ENCODE measurements at regions not wholly inside any gene's neighbourhood (a gene's known extent, or its start where the extent isn't known, plus 50 kb on each side); places are given as distances from the start of the nearest gene placed in this dataset.

DNA sequence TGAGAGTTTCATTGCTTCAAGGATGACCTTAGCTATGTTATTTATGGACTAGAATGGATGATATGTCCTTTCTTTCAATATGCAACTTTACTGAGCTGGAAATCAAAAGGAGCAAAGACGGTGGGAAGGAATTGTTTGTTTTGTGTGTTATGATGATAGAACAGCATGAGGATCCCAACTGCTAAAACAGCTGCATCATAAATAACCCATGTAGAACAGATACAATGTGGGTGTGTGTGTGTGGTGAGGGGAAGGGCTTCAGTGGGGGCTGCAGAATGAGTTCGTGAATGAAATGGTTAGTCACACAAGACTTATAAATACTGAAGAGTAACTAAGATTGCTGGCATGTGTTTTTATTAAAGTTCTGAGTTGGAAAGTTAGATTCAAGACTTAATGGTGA is 80.1 kb downstream of the DACT1 start:
- Histone ChIP-seq H3K27me3 (replicated peaks) (no peaks in the 10 kb centered on the region), H3K4me1 (replicated peaks) (peaks cover 41% of the 10 kb centered on the region), H3K4me3 (no peak overlapping the region), H3K36me3 (no peaks in the 10 kb centered on the region), H3K27ac (no peak overlapping the region), H3K9me3 (replicated peaks) (no peaks in the 10 kb centered on the region)
- DNase-seq (ENCODE audit: low read depth in 1 of 2, low spot score in 2 of 2), result no peak

DNA sequence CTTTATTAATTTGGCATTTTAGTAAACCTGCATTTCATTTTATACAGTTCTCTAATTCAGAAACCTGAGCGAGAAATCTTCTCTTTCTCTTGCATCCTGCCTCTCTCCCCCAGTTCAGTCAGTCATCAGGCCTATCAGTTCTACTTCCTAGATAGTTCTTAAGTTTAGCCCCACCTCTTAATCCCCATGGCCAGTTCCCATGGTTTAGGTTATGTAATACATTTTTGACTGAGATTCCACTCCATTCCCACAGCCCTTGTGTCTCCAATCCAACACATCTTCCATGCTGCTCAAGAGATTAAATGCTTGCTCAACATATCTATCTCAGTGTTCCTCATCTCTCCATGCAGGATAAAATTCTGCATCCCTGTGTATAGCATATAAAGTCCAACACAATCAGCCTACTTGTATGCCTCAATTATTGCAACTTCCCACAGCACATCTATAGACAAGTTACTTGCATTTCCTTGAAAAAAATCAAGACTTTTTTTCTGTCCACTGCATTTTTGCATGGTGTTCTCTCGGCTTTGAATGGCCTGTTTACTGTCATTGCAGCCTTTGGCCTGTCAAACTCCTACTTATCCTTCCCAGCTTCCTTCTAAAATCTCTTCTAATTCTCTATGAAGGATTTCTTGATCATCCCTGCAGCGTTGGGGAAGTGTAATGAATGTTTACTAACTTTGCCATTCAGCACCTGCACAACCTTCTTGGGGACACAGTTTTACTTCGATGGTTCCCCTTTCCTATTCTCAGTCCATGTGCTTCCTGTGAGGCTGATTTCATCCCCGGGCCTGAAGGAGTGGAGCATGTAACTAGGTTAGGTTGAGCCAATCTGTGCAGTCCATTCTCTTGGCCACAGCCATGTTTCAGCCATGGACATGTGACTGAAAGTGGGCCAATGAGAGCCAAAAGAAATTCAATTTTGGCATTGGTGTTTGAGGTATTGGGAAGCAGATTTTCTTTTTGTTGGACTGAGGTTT is 80.8 kb downstream of the DACT1 start:
- DNase-seq (ENCODE audit: low read depth in 1 of 2, low spot score in 2 of 2), result no peak
- H3K27me3 ChIP-seq (replicated peaks), result no peaks in the 10 kb centered on the region
- H3K36me3 ChIP-seq, result no peaks in the 10 kb centered on the region
- no peak overlapping the region for H3K27ac ChIP-seq
- no peak overlapping the region for H3K4me3 ChIP-seq
- H3K9me3 ChIP-seq (replicated peaks), result no peaks in the 10 kb centered on the region
- H3K4me1 ChIP-seq (replicated peaks), result peaks cover 37% of the 10 kb centered on the region

DNA sequence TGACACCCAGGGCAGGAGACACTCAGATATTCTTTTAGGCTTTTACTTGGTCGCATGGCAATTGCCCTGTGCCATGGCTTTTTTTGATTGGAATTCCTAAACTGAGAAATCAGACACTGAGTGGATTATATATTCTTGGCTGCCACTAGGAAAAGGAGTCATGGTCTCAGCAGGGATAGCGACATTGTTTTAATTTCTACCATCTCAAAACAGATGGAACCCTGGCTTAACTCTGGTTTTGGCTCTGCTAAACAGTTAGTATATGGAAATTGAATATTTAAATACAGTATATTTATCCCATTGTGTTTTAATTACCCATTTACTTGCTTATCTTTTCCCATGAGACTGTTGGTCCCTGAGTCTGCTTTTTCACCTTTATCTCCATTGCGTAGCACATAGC is 84.0 kb downstream of the DACT1 start:
- Histone ChIP-seq H3K27me3 (replicated peaks) (no peaks in the 10 kb centered on the region), H3K4me1 (replicated peaks) (peaks cover 25% of the 10 kb centered on the region), H3K36me3 (no peaks in the 10 kb centered on the region)

DNA sequence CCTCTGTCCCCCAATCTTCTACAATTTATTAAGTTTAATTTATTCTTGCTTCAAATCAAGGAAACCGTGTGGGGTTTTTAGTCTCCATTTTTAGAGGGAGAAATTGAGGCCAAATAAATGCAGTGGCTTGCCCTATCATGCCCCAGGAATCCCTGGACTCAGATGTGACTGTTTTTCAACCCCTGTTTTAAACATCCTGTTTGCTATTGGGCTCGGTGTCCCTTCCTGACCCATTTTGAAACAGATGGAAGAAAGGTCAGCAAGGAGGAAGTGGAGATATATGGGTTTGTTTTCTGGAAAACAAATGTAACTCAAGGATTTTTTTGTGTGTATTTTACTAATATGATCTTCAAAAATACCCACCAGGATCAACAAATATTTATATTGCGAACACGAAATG is 84.7 kb downstream of the DACT1 start:
- no peaks in the 10 kb centered on the region for H3K27me3 ChIP-seq (replicated peaks)
- H3K36me3 ChIP-seq, result no peaks in the 10 kb centered on the region
- no peak for DNase-seq (ENCODE audit: low read depth in 1 of 2, low spot score in 2 of 2)
- H3K4me3 ChIP-seq, result no peak overlapping the region
- H3K4me1 ChIP-seq (replicated peaks), result peaks cover 18% of the 10 kb centered on the region
- no peaks in the 10 kb centered on the region for H3K9me3 ChIP-seq (replicated peaks)
- no peak overlapping the region for H3K27ac ChIP-seq

More for the DNA sequence above, 84.0 kb downstream of the DACT1 start:
- H3K27ac ChIP-seq, result no peak overlapping the region
- H3K9me3 ChIP-seq (replicated peaks), result no peaks in the 10 kb centered on the region
- DNase-seq (ENCODE audit: low read depth in 1 of 2, low spot score in 2 of 2), result no peak
- no peak overlapping the region for H3K4me3 ChIP-seq

DNA sequence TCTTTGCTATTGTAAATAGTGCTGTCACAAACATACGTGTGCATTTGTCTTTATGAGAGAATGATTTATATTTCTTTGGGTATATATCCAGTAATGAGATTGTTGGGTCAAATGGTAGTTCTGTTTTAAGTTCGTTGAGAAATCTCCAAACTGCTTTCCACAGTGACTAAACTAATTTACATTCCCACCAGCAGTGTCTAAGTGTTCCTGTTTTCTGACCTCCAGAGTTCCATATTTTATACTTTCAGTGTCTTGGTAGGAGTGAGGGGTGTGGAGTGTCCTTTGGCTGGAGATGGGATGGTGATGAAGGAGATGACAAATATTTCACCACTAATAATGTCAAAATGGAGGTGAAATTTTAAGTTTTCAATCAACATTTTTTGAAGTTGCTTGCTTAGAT is 86.4 kb downstream of the DACT1 start:
- H3K36me3 ChIP-seq, result no peaks in the 10 kb centered on the region
- no peak overlapping the region for H3K27ac ChIP-seq
- peaks cover 7% of the 10 kb centered on the region for H3K4me1 ChIP-seq (replicated peaks)
- H3K9me3 ChIP-seq (replicated peaks), result no peaks in the 10 kb centered on the region
- H3K27me3 ChIP-seq (replicated peaks), result no peaks in the 10 kb centered on the region
- no peak overlapping the region for H3K4me3 ChIP-seq
- DNase-seq (ENCODE audit: low read depth in 1 of 2, low spot score in 2 of 2), result no peak

DNA sequence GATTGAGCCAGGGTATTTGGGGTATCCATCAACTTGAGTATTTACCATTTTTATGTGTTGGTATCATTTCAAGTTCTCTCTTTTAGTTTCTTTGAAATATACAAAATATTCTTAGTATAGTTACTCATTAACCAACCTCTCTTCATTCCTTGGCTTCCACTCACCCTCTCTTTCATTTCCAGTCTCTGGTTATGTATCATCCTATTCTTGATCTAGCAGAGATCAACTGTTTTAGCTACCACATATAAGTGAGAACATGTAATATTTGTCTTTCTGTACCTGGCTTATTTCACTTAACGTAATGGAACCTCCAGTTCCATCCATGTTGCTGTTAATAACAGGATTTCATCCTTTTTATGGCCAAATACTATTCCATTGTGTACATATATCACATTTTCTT is 86.9 kb downstream of the DACT1 start:
- no peak for DNase-seq (ENCODE audit: low read depth in 1 of 2, low spot score in 2 of 2)
- Histone ChIP-seq H3K4me3 (no peak overlapping the region), H3K36me3 (no peaks in the 10 kb centered on the region), H3K4me1 (replicated peaks) (peaks cover 7% of the 10 kb centered on the region), H3K27ac (no peak overlapping the region), H3K9me3 (replicated peaks) (no peaks in the 10 kb centered on the region), H3K27me3 (replicated peaks) (no peaks in the 10 kb centered on the region)

DNA sequence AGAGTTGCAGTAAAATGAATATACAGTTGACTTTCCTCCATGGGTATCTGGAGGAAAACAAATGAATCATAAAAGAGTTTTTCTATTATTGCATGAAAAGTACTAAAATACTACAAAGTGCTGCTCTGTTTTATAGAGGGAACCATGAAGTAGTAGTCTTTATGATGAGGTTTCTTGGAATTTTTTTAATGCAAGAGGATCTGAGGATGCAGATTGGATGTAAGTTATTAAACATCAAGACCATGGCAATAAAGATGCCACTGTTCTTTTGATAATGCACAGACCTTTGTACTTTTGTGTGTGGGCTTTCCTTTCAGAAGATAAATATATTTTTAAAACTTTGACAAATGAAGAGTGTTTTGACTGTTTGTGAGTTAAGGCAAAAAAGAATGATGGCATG is 87.5 kb downstream of the DACT1 start:
- H3K36me3 ChIP-seq, result no peaks in the 10 kb centered on the region
- no peaks in the 10 kb centered on the region for H3K27me3 ChIP-seq (replicated peaks)
- no peak for DNase-seq (ENCODE audit: low read depth in 1 of 2, low spot score in 2 of 2)
- H3K4me3 ChIP-seq, result no peak overlapping the region
- peaks cover 7% of the 10 kb centered on the region for H3K4me1 ChIP-seq (replicated peaks)
- H3K27ac ChIP-seq, result no peak overlapping the region
- no peaks in the 10 kb centered on the region for H3K9me3 ChIP-seq (replicated peaks)

DNA sequence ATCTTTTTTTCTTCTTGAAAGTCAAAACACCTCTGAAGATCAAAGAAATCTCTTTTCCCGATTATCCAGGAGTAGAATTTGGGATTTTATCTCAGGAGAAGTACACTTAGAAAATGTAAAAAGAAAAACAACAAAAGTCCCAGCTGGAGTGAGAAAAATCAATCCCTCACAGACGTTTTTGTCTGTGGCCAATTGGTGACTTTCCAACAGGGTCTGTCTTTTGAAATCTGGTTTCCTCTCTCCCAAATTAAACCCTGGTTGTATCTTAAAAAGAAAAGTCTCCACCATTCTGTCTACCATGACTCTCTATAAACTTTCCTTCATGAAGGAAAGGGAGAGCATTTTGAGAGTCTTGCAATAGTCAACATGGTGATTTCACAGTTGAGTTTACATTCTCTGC is 88.1 kb downstream of the DACT1 start:
- no peaks in the 10 kb centered on the region for H3K27me3 ChIP-seq (replicated peaks)
- no peaks in the 10 kb centered on the region for H3K9me3 ChIP-seq (replicated peaks)
- H3K4me1 ChIP-seq (replicated peaks), result peaks cover 14% of the 10 kb centered on the region
- no peaks in the 10 kb centered on the region for H3K36me3 ChIP-seq
- no peak for DNase-seq (ENCODE audit: low read depth in 1 of 2, low spot score in 2 of 2)
- H3K4me3 ChIP-seq, result no peak overlapping the region
- no peak overlapping the region for H3K27ac ChIP-seq

DNA sequence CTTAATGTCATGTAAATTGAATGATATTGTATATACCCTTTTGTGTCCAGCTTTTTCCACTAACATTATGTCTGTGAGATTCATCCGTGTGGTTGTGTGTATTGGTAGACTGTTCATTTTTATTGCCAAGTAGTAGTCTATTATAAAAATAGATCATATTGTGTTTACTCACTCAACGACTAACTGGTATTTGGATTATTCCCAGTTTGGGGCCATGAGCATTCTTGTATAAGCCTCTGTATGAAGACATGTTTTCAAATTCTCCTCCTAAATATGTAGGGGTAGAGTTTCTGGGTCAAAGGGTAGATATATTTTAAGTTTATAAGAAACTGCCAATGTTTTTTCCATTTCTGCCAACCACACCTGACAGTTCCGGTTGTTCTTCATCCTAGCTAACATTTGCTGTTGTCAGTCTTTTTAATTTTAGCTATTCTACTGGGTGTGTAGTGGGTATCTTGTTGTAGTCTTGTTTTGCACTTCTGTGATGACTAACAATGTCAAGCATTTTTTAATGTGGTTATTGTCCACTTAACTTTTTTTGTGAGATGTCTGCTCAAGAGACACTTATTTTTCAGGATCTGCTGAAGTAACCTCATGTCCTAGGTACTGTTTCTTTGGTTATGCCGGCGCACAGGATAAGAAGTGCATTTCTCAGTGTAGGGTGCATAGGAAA is 93.2 kb downstream of the DACT1 start:
- no peak for DNase-seq (ENCODE audit: low read depth in 1 of 2, low spot score in 2 of 2)
- no peaks in the 10 kb centered on the region for H3K36me3 ChIP-seq
- no peak overlapping the region for H3K4me3 ChIP-seq

DNA sequence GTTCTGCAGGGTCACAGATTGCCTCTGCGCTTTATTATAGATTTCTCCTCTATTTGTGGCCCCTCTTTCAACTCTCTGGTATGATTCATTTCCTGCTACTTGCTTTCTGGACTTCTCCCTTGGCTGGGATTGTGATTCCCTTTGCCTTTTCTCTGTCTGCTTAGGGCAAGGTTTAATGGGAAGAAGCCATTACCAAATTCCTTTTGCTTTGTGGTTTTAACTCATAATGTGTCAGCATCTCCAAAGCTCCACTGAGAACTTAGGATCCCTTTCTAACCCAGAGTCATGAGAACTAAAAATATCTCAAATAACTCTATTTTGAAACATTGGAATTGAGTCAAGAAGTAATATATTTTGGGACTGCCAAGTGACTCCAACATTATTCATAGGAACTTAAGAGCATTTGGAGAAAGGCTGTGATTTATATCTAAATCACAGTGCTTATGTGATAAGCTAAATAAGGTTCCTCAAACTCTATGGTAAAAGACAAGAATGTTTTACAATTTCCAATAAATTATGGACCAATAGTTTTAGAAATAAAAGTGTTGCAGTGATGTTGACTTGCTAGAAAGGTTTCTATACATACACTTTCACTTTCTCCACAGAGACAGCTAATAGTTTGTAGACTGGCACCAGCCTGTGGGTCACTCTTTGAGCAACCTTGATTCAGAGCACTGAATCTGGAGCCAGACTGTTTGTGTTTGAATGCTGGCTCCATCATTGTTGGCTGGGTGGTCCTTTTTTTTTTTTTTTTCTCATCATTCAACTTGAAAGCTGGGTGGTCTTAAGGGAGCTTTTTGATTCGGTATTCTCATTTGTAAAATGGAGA is 93.9 kb downstream of the DACT1 start:
- no peak overlapping the region for H3K4me3 ChIP-seq
- H3K9me3 ChIP-seq (replicated peaks), result no peaks in the 10 kb centered on the region; the same call in 1 of the 2 replicates
- peak overlapping the region; percentile 87 for H3K27ac ChIP-seq
- H3K4me1 ChIP-seq (replicated peaks), result peaks cover 29% of the 10 kb centered on the region
- peak; percentile 75 to 95 for DNase-seq (ENCODE audit: low read depth in 1 of 2, low spot score in 2 of 2)
- H3K27me3 ChIP-seq (replicated peaks), result no peaks in the 10 kb centered on the region
- no peaks in the 10 kb centered on the region for H3K36me3 ChIP-seq

More for the DNA sequence above, 93.2 kb downstream of the DACT1 start:
- H3K27me3 ChIP-seq (replicated peaks), result no peaks in the 10 kb centered on the region
- H3K9me3 ChIP-seq (replicated peaks), result no peaks in the 10 kb centered on the region; the same call in 1 of the 2 replicates
- peaks cover 29% of the 10 kb centered on the region for H3K4me1 ChIP-seq (replicated peaks)
- peak overlapping the region; percentile 87 for H3K27ac ChIP-seq

DNA sequence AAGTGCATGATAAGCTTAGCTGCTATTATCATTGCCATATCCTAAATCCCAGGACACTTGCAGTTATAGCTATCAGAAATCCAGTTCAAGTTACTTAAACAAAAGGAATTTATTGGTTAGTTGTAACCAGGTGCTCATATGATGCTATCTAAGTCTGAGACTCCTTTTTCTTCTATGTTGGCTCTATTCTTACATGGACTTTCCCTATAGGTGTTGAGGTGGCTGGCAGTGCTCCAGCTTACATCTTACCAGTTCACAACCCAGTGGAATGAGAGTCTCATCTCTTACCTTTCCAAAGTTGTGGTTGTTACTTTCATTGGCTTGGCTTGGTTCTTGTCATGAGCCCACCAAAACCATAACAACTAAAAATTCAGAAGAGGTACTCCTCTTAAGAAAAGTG is 94.6 kb downstream of the DACT1 start:
- no peak for DNase-seq (ENCODE audit: low read depth in 1 of 2, low spot score in 2 of 2)
- no peak overlapping the region for H3K4me3 ChIP-seq
- no peaks in the 10 kb centered on the region; the same call in 1 of the 2 replicates for H3K9me3 ChIP-seq (replicated peaks)
- H3K27ac ChIP-seq, result peak overlapping the region; percentile 87
- peaks cover 31% of the 10 kb centered on the region for H3K4me1 ChIP-seq (replicated peaks)
- H3K27me3 ChIP-seq (replicated peaks), result no peaks in the 10 kb centered on the region
- H3K36me3 ChIP-seq, result no peaks in the 10 kb centered on the region

DNA sequence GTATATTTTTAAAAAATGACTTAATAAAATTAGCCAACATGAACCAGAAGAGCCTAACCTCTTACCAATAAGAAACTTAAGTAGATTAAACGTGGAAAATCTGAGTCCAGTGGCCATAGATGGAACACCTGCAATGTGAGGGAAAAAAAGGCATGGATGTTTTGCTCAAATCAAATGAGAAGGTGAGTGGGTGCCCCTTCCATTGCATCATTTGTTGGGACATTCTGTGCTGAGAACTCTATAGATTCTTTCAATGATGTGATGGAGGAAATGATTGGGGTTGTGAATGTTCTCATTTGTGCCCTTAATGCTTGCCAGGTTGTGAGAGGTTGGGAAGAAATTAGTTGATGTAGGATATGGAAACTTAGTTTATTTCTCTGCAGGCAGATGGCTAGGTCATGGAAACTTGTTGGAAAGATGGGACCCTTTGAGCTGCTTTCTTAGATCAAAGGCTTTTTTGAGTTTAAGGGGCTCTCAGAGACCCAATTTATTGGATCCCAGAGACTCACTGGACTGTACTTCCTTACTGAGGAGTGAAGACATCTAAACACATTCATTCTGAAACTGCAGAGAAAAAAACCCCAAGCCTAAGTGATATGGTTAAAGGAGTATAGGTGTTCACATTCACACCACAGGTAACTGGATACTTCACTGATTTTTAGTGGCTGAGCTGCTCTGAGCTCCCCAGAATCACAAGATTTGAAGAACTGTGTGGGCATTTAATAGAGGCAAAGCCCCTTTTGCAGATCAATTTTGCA is 95.9 kb downstream of the DACT1 start:
- Histone ChIP-seq H3K4me3 (no peak overlapping the region), H3K4me1 (replicated peaks) (peaks cover 41% of the 10 kb centered on the region), H3K27ac (no peak overlapping the region), H3K9me3 (replicated peaks) (no peaks in the 10 kb centered on the region; the same call in 1 of the 2 replicates), H3K27me3 (replicated peaks) (no peaks in the 10 kb centered on the region), H3K36me3 (no peaks in the 10 kb centered on the region)
- DNase-seq (ENCODE audit: low read depth in 1 of 2, low spot score in 2 of 2), result no peak

DNA sequence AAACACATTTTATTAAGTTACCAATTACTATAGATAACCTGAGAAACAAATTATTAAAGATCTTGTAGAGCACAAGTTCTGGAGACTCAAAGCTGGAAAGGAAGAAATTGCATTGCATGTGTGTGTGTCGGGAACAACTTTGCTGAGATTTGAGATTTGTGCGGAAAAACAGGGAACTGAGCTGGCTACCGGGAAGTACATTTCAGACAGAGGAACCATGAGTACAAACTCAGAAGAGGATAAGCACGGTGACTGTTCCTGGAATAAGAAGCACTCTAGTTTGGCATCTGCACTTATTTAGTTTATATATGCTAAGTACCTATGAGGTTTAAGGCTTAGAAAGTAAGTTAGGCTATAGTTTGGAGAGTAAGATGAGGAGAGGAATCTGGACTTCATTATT is 97.8 kb downstream of the DACT1 start:
- no peak overlapping the region for H3K4me3 ChIP-seq
- H3K4me1 ChIP-seq (replicated peaks), result peaks cover 53% of the 10 kb centered on the region
- H3K9me3 ChIP-seq (replicated peaks), result no peaks in the 10 kb centered on the region; the same call in 1 of the 2 replicates
- no peaks in the 10 kb centered on the region for H3K36me3 ChIP-seq
- no peaks in the 10 kb centered on the region for H3K27me3 ChIP-seq (replicated peaks)
- no peak for DNase-seq (ENCODE audit: low read depth in 1 of 2, low spot score in 2 of 2)
- no peak overlapping the region for H3K27ac ChIP-seq
